ENCODE measurements at regions not wholly inside any gene's neighbourhood (a gene's known extent, or its start where the extent isn't known, plus 50 kb on each side); places are given as distances from the start of the nearest gene placed in this dataset.

GRCh38 chr11:80625563-80625962 lies 1184.7 kb upstream of the TENM4 start:
- DNase-seq, result no peak

DNA sequence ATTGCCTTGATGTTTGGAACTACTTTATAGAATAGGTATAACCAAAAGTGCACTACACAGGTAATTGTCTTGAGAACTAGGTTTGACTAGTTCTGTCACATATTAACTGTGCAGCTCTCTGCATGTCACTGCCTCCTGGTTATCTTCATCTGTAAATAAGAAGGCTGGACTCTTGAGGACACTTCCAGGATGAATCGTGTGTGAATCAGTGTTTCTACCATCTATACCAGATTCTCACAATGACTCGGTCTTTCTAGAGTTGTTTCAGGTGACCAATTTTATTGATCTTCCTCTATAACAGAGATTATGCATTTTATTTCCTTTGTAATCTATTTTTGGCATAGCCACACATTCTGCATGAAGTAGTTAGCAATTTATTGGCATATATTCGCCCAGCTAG lies 1181.0 kb upstream of the TENM4 start:
- no peak for DNase-seq

- no peak for DNase-seq
These were observed 1180.0 kb upstream of the TENM4 start for GRCh38 chr11:80620867-80621266.

- DNase-seq, result no peak
These were observed 1176.3 kb upstream of the TENM4 start for GRCh38 chr11:80617156-80617555.

GRCh38 chr11:80616070-80616800 lies 1175.4 kb upstream of the TENM4 start:
- DNase-seq, result no peak

GRCh38 chr11:80613655-80614054 lies 1172.8 kb upstream of the TENM4 start:
- no peak for DNase-seq

DNA sequence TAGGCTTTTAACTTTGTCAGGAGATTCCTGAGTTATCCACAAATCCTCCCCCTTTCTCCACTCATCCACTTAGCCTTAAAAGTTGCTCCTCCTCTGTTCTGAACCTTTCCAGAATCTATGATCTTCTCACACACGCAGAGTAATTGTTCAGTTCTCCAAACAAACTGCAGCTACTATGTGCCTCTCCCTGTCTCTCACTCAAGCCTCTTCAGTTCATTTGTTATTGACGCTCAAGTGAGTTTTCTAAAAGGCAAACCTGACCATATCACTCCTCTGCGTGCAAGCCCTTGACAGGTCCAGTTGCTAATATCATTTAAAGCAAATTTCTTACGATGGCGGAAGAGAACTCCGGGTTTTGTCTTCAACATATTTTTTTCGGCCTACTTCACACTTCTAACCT lies 1169.7 kb upstream of the TENM4 start:
- no peak for DNase-seq

- DNase-seq, result no peak
These were observed 1162.6 kb upstream of the TENM4 start for GRCh38 chr11:80603472-80603871.

- DNase-seq, result no peak
These were observed 1158.1 kb upstream of the TENM4 start for GRCh38 chr11:80598905-80599304.

- no peak for DNase-seq
These were observed 1155.5 kb upstream of the TENM4 start for GRCh38 chr11:80596291-80596810.

- DNase-seq, result no peak
These were observed 1154.2 kb upstream of the TENM4 start for GRCh38 chr11:80595011-80595410.

GRCh38 chr11:80593648-80594374 lies 1153.0 kb upstream of the TENM4 start:
- no peak for DNase-seq

DNA sequence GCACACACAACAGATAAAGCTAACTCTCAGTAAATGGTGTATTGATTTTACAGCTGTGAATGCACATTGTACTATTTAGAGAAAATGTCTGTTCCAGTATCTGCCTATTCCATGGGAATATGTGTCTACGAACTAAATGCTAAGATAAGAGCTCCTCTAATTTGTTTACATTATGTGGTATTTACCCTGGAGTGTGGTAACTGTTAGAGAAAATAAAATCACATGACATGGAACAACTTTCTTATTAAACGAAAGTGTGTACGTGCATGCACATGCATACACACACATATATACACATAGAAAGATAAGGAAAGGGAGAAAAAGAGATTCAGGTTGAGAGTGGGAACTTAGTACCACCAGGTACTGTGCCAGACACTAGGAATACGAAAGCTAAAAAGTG lies 1151.7 kb upstream of the TENM4 start:
- DNase-seq, result no peak

GRCh38 chr11:80587906-80588305 lies 1147.1 kb upstream of the TENM4 start:
- DNase-seq, result no peak

GRCh38 chr11:80586464-80586863 lies 1145.6 kb upstream of the TENM4 start:
- no peak for DNase-seq

DNA sequence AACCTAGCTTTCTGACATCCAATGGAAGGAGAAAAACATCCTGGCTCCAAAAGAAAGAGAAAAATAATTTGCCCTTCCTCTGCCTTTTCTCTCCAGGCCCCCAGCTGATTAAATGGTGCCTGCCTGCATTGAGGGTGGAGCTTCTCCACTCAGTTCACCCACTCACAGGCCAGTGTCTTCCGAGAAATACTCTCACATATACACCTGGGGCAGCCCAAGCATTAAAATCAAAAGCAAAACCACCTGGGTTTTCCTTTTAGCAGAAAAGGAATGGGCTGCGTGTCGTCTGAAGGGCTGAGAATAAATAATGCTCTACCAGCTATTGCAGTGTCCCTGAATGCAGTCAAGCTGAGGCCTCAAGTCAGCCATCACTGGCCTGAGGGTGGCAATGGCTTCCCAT lies 1143.8 kb upstream of the TENM4 start:
- no peak for DNase-seq

- DNase-seq, result no peak
These were observed 1129.0 kb upstream of the TENM4 start for GRCh38 chr11:80569832-80570231.

GRCh38 chr11:80565231-80565630 lies 1124.4 kb upstream of the TENM4 start:
- no peak for DNase-seq

DNA sequence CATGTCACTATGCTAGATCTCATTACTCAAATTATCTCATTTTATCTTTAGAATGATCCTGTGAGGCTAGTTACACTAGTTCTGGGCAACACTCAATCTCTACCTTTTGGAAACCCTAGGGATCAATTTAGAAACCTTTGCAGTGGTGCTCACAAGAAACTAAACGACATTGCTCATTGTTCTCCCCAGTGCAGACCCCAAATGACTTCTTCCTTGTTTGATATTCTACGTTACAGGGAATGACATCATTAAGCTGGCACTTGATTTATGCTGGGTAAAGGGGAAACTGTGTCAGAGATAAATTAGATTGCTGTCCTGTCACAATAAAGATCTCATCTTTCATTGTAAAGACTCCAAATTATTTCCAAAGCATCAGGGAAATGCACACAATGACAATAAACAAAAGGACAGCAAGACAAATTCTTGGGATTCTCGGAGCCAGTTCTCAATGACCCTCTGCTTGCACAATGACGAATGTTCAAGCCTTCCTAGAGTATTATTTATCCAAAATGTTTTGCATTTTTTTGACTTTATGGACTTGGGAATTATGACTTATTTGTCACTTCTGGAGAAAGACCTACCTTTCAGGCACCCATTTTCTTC lies 1121.8 kb upstream of the TENM4 start:
- no peak for DNase-seq

DNA sequence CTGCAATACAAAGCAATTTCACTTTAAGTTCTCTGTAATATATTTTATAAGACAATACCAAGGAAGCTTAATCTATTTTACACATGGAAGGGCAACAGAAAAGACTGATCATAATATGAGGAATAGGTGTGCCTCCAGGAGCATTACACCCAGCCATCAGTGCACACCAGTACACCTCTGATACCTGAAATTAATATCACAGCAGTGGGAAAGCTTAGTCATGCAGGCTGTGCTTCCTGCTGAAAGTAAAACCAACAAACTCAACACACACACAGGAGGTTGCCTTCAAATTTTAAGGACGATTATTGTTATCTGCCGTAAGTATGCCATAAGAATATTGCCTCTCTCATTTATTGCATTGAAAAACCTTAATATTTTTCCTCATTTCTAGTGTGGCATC lies 1119.1 kb upstream of the TENM4 start:
- DNase-seq, result no peak

DNA sequence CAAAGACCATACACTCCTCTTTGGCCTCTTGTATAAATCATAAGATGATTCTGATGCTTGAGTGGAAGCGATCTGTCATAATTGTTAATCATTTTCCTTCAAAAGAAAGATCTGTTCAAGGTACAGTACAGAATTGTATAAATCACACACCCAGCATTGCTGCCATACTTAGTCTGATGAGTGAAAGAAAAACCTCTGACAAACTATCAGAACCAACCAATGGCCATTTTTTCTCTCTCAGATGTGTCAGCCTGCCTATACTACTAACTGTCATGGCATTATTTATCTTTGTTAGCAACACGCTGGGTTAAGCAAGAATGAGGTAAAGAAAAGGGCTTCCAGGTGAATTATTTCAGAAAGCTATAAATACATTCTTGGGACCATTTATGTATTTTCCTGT lies 1112.7 kb upstream of the TENM4 start:
- no peak for DNase-seq

GRCh38 chr11:80542704-80543103 lies 1101.9 kb upstream of the TENM4 start:
- DNase-seq, result no peak

GRCh38 chr11:80538040-80538439 lies 1097.2 kb upstream of the TENM4 start:
- DNase-seq, result no peak

- no peak for DNase-seq
These were observed 1092.6 kb upstream of the TENM4 start for GRCh38 chr11:80533463-80533862.

Measured in central memory CD4-positive, alpha-beta T cell (primary cell).